ENCODE measurements at regions not wholly inside any gene's neighbourhood (a gene's known extent, or its start where the extent isn't known, plus 50 kb on each side); places are given as distances from the start of the nearest gene placed in this dataset.

- no peaks in the 10 kb centered on the region for H3K36me3 Mint-ChIP-seq (ENCODE audit: low read depth, unreplicated experiment)
- H3K27me3 Mint-ChIP-seq (ENCODE audit: unreplicated experiment): no peaks in the 10 kb centered on the region
- no peaks in the 10 kb centered on the region for H3K9me3 Mint-ChIP-seq (ENCODE audit: unreplicated experiment)
- no peak for DNase-seq (ENCODE audit: low spot score)
- no peak overlapping the region for H3K27ac Mint-ChIP-seq (ENCODE audit: unreplicated experiment)
- TF ChIP-seq CTCF (IDR thresholded peaks at IDR 0.05; ENCODE audit: unreplicated experiment): no peak
- H3K4me3 Mint-ChIP-seq (ENCODE audit: unreplicated experiment): no peak overlapping the region
- H3K4me1 Mint-ChIP-seq (ENCODE audit: unreplicated experiment): no peaks in the 10 kb centered on the region
Measured at GRCh38 chr2:19209575-19210341, 148.7 kb downstream of the OSR1 start.

- no peak for DNase-seq (ENCODE audit: low spot score)
- no peak overlapping the region for H3K4me3 Mint-ChIP-seq (ENCODE audit: unreplicated experiment)
- no peak overlapping the region for H3K27ac Mint-ChIP-seq (ENCODE audit: unreplicated experiment)
- no peaks in the 10 kb centered on the region for H3K27me3 Mint-ChIP-seq (ENCODE audit: unreplicated experiment)
- no peaks in the 10 kb centered on the region for H3K36me3 Mint-ChIP-seq (ENCODE audit: low read depth, unreplicated experiment)
- H3K4me1 Mint-ChIP-seq (ENCODE audit: unreplicated experiment): peaks cover 9% of the 10 kb centered on the region
- no peaks in the 10 kb centered on the region for H3K9me3 Mint-ChIP-seq (ENCODE audit: unreplicated experiment)
- TF ChIP-seq CTCF (IDR thresholded peaks at IDR 0.05; ENCODE audit: unreplicated experiment): no peak
Measured at GRCh38 chr2:19208479-19209199, 149.8 kb downstream of the OSR1 start.

GRCh38 chr2:19207452-19207851 is 151.0 kb downstream of the OSR1 start:
- H3K27me3 Mint-ChIP-seq (ENCODE audit: unreplicated experiment): peaks cover 1% of the 10 kb centered on the region
- no peak overlapping the region for H3K27ac Mint-ChIP-seq (ENCODE audit: unreplicated experiment)
- peaks cover 12% of the 10 kb centered on the region for H3K4me1 Mint-ChIP-seq (ENCODE audit: unreplicated experiment)
- H3K4me3 Mint-ChIP-seq (ENCODE audit: unreplicated experiment): no peak overlapping the region
- no peak for DNase-seq (ENCODE audit: low spot score)
- H3K9me3 Mint-ChIP-seq (ENCODE audit: unreplicated experiment): no peaks in the 10 kb centered on the region
- no peaks in the 10 kb centered on the region for H3K36me3 Mint-ChIP-seq (ENCODE audit: low read depth, unreplicated experiment)
- TF ChIP-seq CTCF (IDR thresholded peaks at IDR 0.05; ENCODE audit: unreplicated experiment): no peak

- H3K4me3 Mint-ChIP-seq (ENCODE audit: unreplicated experiment): no peak overlapping the region
- no peak for TF ChIP-seq CTCF (IDR thresholded peaks at IDR 0.05; ENCODE audit: unreplicated experiment)
- no peak for DNase-seq (ENCODE audit: low spot score)
Measured at GRCh38 chr2:19205983-19206533, 152.4 kb downstream of the OSR1 start.

GRCh38 chr2:19203866-19204265 is 154.6 kb downstream of the OSR1 start:
- no peak for TF ChIP-seq CTCF (IDR thresholded peaks at IDR 0.05; ENCODE audit: unreplicated experiment)
- Mint-ChIP-seq H3K36me3 (ENCODE audit: low read depth, unreplicated experiment) (no peaks in the 10 kb centered on the region), H3K27me3 (ENCODE audit: unreplicated experiment) (peaks cover 1% of the 10 kb centered on the region), H3K4me1 (ENCODE audit: unreplicated experiment) (peaks cover 15% of the 10 kb centered on the region), H3K4me3 (ENCODE audit: unreplicated experiment) (no peak overlapping the region), H3K9me3 (ENCODE audit: unreplicated experiment) (no peaks in the 10 kb centered on the region), H3K27ac (ENCODE audit: unreplicated experiment) (no peak overlapping the region)
- DNase-seq (ENCODE audit: low spot score): no peak

More at GRCh38 chr2:19205983-19206533, 152.4 kb downstream of the OSR1 start:
- H3K4me1 Mint-ChIP-seq (ENCODE audit: unreplicated experiment): peaks cover 15% of the 10 kb centered on the region
- H3K36me3 Mint-ChIP-seq (ENCODE audit: low read depth, unreplicated experiment): no peaks in the 10 kb centered on the region
- no peak overlapping the region for H3K27ac Mint-ChIP-seq (ENCODE audit: unreplicated experiment)
- H3K27me3 Mint-ChIP-seq (ENCODE audit: unreplicated experiment): peaks cover 1% of the 10 kb centered on the region
- no peaks in the 10 kb centered on the region for H3K9me3 Mint-ChIP-seq (ENCODE audit: unreplicated experiment)
